ENCODE measurements at regions not wholly inside any gene's neighbourhood (a gene's known extent, or its start where the extent isn't known, plus 50 kb on each side); places are given as distances from the start of the nearest gene placed in this dataset.

DNA sequence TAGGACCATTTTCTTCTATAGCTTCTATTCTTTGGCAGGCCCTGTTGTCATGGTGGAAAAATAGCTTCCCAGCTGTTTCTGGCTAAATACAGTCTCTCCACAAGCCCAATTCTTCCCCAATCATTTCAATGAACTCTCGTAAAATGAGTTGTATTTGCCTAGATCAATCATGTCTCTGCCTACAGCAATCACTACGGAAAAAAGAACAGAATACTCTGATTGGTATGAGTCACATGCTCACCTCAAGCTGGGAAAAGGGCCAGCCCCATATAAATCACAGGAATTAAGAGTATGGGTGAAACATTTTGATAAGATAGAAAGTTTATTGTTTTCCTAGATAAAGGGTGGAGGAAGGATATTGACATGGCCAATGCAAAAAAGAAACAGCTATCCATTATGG, 711.4 kb downstream of the EFNA5 start:
- POLR2A ChIA-PET, result no interaction called here
- Histone ChIP-seq H3F3A (replicated peaks; ENCODE audit: insufficient read depth) (no peaks in the 10 kb centered on the region), H3K4me3 (ENCODE audit: low read depth in 2 of 2, low read length in 1 of 2) (no peak overlapping the region), H3K4me1 (ENCODE audit: control insufficient read depth in 1 of 2, insufficient read depth in 2 of 2, low read depth in 1 of 2, low read length in 1 of 2) (no peaks in the 10 kb centered on the region), H3K36me3 (replicated peaks in 1 of 2; ENCODE audit: control insufficient read depth in 1 of 2, insufficient read depth in 2 of 2, low read length in 1 of 2) (no peaks in the 10 kb centered on the region), H3K27ac (ENCODE audit: low read depth in 2 of 2, low read length in 1 of 2) (no peak overlapping the region), H3K9me3 (no peaks in the 10 kb centered on the region), H2AFZ (ENCODE audit: low read depth) (no peak overlapping the region), H3K4me2 (no peak overlapping the region), H3K9me2 (no peaks in the 10 kb centered on the region), H3K27me3 (ENCODE audit: insufficient read depth) (no peaks in the 10 kb centered on the region), H3K79me2 (ENCODE audit: insufficient read depth) (no peaks in the 10 kb centered on the region), H4K20me1 (ENCODE audit: insufficient read depth) (no peaks in the 10 kb centered on the region), H3K9ac (no peak overlapping the region)
- WGBS (ENCODE audit: low lambda C conversion rate), result 53% methylated on average over 2 of the region's 2 CpGs
- CTCF ChIA-PET, result no interaction called here
- DNase-seq, result no peak
- no peak for TF ChIP-seq FOSL2 (IDR thresholded peaks at IDR 0.05; ENCODE audit: borderline replicate concordance, low read depth)
- TF ChIP-seq YY1 (IDR thresholded peaks at IDR 0.05; ENCODE audit: low read depth), result no peak
- TF ChIP-seq, protein P1, sequence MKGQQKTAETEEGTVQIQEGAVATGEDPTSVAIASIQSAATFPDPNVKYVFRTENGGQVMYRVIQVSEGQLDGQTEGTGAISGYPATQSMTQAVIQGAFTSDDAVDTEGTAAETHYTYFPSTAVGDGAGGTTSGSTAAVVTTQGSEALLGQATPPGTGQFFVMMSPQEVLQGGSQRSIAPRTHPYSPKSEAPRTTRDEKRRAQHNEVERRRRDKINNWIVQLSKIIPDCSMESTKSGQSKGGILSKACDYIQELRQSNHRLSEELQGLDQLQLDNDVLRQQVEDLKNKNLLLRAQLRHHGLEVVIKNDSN (IDR thresholded peaks at IDR 0.05; ENCODE audit: borderline replicate concordance, low read depth), result no peak
- TF ChIP-seq RXRA (IDR thresholded peaks at IDR 0.05; ENCODE audit: borderline replicate concordance, low read depth), result no peak
- TF ChIP-seq, protein P2, sequence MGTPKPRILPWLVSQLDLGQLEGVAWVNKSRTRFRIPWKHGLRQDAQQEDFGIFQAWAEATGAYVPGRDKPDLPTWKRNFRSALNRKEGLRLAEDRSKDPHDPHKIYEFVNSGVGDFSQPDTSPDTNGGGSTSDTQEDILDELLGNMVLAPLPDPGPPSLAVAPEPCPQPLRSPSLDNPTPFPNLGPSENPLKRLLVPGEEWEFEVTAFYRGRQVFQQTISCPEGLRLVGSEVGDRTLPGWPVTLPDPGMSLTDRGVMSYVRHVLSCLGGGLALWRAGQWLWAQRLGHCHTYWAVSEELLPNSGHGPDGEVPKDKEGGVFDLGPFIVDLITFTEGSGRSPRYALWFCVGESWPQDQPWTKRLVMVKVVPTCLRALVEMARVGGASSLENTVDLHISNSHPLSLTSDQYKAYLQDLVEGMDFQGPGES (IDR thresholded peaks at IDR 0.05; ENCODE audit: low read depth, low read length), result no peak
- TF ChIP-seq GABPA (IDR thresholded peaks at IDR 0.05; ENCODE audit: low read depth), result no peak
- no peak for TF ChIP-seq ELF1 (IDR thresholded peaks at IDR 0.05)
- no peak for TF ChIP-seq POLR2AphosphoS5 (IDR thresholded peaks at IDR 0.05; ENCODE audit: low read depth, low read length)
- TF ChIP-seq, protein P3, sequence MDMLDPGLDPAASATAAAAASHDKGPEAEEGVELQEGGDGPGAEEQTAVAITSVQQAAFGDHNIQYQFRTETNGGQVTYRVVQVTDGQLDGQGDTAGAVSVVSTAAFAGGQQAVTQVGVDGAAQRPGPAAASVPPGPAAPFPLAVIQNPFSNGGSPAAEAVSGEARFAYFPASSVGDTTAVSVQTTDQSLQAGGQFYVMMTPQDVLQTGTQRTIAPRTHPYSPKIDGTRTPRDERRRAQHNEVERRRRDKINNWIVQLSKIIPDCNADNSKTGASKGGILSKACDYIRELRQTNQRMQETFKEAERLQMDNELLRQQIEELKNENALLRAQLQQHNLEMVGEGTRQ (IDR thresholded peaks at IDR 0.05; ENCODE audit: borderline replicate concordance, low read depth, low read length), result no peak
- TF ChIP-seq JUND (IDR thresholded peaks at IDR 0.05), result no peak
- TF ChIP-seq EZH2phosphoT487 (IDR thresholded peaks at IDR 0.05; ENCODE audit: borderline replicate concordance, low read depth), result no peak

DNA sequence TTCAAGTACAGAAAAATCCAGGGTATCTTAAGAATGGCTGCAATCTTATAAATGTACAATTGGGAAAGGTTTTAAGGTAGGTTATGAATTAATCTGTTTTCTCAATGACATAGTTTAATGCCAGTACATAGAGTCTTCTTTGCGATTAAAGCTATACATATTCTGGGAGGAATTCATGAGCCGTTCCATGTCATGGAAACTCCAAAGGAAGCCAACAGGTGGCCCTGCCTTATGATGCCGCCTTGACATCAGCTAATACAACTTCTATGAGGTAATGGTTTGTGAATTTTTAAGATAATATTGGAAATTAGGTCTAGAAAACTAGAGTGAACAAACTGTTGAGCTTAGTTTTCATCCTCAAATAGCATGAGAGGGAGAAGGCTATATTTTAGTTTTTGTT, 713.4 kb downstream of the EFNA5 start:
- CTCF ChIA-PET, result no interaction called here
- Histone ChIP-seq H3K9ac (no peak overlapping the region), H3K4me2 (no peak overlapping the region), H3K79me2 (ENCODE audit: insufficient read depth) (no peaks in the 10 kb centered on the region), H3F3A (replicated peaks; ENCODE audit: insufficient read depth) (no peaks in the 10 kb centered on the region), H3K4me1 (ENCODE audit: control insufficient read depth in 1 of 2, insufficient read depth in 2 of 2, low read depth in 1 of 2, low read length in 1 of 2) (no peaks in the 10 kb centered on the region), H3K27me3 (ENCODE audit: insufficient read depth) (no peaks in the 10 kb centered on the region), H3K36me3 (replicated peaks in 1 of 2; ENCODE audit: control insufficient read depth in 1 of 2, insufficient read depth in 2 of 2, low read length in 1 of 2) (no peaks in the 10 kb centered on the region), H2AFZ (ENCODE audit: low read depth) (no peak overlapping the region), H4K20me1 (ENCODE audit: insufficient read depth) (no peaks in the 10 kb centered on the region), H3K4me3 (ENCODE audit: low read depth in 2 of 2, low read length in 1 of 2) (no peak overlapping the region), H3K9me3 (no peaks in the 10 kb centered on the region), H3K9me2 (no peaks in the 10 kb centered on the region), H3K27ac (ENCODE audit: low read depth in 2 of 2, low read length in 1 of 2) (no peak overlapping the region)
- TF ChIP-seq, protein P4, sequence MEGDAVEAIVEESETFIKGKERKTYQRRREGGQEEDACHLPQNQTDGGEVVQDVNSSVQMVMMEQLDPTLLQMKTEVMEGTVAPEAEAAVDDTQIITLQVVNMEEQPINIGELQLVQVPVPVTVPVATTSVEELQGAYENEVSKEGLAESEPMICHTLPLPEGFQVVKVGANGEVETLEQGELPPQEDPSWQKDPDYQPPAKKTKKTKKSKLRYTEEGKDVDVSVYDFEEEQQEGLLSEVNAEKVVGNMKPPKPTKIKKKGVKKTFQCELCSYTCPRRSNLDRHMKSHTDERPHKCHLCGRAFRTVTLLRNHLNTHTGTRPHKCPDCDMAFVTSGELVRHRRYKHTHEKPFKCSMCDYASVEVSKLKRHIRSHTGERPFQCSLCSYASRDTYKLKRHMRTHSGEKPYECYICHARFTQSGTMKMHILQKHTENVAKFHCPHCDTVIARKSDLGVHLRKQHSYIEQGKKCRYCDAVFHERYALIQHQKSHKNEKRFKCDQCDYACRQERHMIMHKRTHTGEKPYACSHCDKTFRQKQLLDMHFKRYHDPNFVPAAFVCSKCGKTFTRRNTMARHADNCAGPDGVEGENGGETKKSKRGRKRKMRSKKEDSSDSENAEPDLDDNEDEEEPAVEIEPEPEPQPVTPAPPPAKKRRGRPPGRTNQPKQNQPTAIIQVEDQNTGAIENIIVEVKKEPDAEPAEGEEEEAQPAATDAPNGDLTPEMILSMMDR (IDR thresholded peaks at IDR 0.05), result no peak
- no peak for TF ChIP-seq RFX5 (IDR thresholded peaks at IDR 0.05; ENCODE audit: low read length)
- TF ChIP-seq TAF1 (IDR thresholded peaks at IDR 0.05; ENCODE audit: borderline replicate concordance, low read depth, low read length), result no peak
- TF ChIP-seq FOXM1 (IDR thresholded peaks at IDR 0.05; ENCODE audit: low read depth), result no peak
- TF ChIP-seq, protein P1 (IDR thresholded peaks at IDR 0.05; ENCODE audit: borderline replicate concordance, low read depth), result no peak
- no peak for TF ChIP-seq MXI1 (IDR thresholded peaks at IDR 0.05; ENCODE audit: low read depth, low read length)
- TF ChIP-seq TCF12 (IDR thresholded peaks at IDR 0.05), result no peak
- TF ChIP-seq GABPA (IDR thresholded peaks at IDR 0.05; ENCODE audit: low read depth), result no peak
- no peak for TF ChIP-seq NFIC (IDR thresholded peaks at IDR 0.05; ENCODE audit: borderline replicate concordance)
- TF ChIP-seq, protein P5, sequence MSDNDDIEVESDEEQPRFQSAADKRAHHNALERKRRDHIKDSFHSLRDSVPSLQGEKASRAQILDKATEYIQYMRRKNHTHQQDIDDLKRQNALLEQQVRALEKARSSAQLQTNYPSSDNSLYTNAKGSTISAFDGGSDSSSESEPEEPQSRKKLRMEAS (IDR thresholded peaks at IDR 0.05; ENCODE audit: low read depth), result no peak
- TF ChIP-seq FOSL2 (IDR thresholded peaks at IDR 0.05; ENCODE audit: borderline replicate concordance, low read depth), result no peak
- TF ChIP-seq, protein P6, sequence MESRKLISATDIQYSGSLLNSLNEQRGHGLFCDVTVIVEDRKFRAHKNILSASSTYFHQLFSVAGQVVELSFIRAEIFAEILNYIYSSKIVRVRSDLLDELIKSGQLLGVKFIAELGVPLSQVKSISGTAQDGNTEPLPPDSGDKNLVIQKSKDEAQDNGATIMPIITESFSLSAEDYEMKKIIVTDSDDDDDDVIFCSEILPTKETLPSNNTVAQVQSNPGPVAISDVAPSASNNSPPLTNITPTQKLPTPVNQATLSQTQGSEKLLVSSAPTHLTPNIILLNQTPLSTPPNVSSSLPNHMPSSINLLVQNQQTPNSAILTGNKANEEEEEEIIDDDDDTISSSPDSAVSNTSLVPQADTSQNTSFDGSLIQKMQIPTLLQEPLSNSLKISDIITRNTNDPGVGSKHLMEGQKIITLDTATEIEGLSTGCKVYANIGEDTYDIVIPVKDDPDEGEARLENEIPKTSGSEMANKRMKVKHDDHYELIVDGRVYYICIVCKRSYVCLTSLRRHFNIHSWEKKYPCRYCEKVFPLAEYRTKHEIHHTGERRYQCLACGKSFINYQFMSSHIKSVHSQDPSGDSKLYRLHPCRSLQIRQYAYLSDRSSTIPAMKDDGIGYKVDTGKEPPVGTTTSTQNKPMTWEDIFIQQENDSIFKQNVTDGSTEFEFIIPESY (IDR thresholded peaks at IDR 0.05; ENCODE audit: borderline replicate concordance, low read depth), result no peak
- TF ChIP-seq SMC3 (IDR thresholded peaks at IDR 0.05; ENCODE audit: low read depth, low read length), result no peak
- TF ChIP-seq FOXJ3 (CRISPR knock-in tag; IDR thresholded peaks at IDR 0.05), result no peak
- WGBS (ENCODE audit: low lambda C conversion rate), result 88% methylated on average over 3 of the region's 3 CpGs
- DNase-seq, result no peak
- POLR2A ChIA-PET, result no interaction called here
